ENCODE measurements at regions not wholly inside any gene's neighbourhood (a gene's known extent, or its start where the extent isn't known, plus 50 kb on each side); places are given as distances from the start of the nearest gene placed in this dataset.
"Not testable (repeated sequence)": the region's sequence is repeated elsewhere in the genome, so short reads cannot be mapped to it uniquely, and the experiment has no call there.

- FAIRE-seq = no peak
These were observed 1252.9 kb upstream of the TMEM132C start for GRCh38 chr12:127014079-127014478.

- no peak for FAIRE-seq
These were observed 1242.2 kb upstream of the TMEM132C start for GRCh38 chr12:127024791-127025190.

DNA sequence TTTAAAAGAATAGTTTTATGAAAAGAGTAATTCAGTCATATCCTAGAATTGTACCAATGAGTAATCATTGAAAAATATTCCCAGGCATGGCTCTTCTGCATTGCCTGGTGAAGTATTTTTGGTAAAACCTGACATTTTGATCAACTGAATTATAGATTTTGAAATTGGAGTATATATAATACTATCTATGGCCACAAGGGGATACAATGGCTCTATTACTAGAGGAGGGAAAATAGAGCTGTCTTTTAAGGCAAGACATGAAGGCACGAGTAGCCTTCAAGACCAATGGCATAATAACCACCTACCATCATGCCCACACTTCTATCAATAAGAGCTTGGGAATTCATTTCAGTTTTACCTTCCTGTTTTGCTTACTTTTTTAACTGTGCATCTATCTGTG, 1241.4 kb upstream of the TMEM132C start:
- FAIRE-seq = no peak

GRCh38 chr12:127035011-127035879, 1231.7 kb upstream of the TMEM132C start:
- FAIRE-seq = no peak

GRCh38 chr12:127038152-127038551, 1228.8 kb upstream of the TMEM132C start:
- no peak for FAIRE-seq

DNA sequence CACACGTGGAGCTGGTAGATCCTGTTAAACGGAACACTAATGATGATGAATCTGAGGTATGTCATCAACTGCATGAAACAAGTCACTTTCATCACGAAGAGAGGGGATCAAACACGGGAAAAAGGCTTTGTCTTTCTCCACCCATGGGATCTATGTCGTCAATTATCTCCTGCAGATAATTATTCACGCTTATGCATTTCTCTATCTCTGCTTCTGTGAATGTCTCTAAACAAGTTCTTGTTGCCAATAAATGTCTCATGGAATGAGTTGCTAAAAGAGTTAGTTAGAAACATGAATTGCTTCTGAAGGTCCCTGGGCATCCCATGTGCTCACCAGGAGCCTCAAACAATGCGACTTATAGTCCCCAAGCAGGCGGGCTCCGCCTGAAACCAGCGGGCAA, 1228.2 kb upstream of the TMEM132C start:
- FAIRE-seq = no peak

DNA sequence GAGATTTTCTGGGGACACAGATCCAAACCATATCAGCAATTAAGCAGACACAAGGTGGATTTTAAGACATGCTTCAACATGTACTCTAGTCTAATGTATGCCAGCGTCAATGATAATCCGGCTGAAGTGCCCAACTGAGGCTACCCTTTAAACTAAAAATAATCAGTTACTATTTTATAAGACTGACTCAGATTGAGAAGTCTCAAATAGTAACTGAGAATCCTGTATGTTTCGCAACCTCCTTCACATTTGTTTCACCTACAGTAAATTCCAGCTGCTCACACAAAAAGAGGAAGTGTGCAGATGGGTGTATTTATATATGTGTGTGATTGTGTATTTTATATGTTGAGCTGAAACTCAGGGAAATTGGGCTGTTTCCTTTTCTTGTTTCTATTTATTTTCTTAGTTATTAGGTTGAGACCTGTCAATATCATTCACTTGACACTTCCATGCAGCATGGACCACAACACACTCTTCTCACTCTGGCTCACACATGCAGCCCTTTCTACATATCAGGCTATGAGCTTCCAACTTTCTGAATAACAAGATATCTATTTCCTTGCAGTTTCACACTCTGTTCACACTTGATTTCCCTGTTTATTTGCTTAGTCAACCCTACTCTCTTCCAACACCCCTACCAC, 1224.9 kb upstream of the TMEM132C start:
- no peak for FAIRE-seq

DNA sequence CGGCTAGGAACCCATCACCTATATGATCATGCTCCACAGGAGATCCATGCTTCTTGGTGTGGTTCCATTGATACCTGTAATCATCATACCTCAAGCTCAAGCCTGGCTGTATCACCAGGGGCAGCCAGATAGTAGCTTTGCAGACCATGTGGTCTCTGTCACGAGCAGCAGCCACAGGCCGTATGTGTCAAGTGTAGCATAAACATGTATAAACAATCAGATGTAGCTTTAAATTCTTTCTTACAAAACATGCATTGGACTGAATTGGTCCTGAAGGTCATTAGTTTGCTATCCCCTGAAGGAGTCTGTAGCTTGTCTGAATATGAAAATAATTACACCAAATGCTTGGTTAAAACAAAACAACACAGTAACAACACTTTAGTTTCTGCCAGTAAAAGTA, 1223.2 kb upstream of the TMEM132C start:
- no peak for FAIRE-seq

DNA sequence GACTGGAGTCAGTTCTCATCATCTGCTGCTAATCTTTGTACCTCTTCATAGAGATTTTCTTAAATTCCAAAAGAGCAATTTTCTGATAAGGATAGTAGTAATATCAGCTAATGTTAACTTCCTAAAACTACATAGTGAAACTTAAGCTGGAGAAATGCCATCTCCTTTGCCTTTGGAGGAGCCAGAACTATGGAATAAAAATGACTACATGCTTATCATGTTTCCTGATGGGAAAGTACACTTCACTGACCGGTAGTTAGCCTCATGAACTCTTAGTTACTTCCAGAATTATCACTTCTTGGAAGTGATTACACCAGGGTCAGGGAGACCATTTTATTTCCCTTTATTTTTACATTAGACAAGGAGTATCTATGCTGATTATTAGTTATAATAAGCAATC, 1222.1 kb upstream of the TMEM132C start:
- no peak for FAIRE-seq

DNA sequence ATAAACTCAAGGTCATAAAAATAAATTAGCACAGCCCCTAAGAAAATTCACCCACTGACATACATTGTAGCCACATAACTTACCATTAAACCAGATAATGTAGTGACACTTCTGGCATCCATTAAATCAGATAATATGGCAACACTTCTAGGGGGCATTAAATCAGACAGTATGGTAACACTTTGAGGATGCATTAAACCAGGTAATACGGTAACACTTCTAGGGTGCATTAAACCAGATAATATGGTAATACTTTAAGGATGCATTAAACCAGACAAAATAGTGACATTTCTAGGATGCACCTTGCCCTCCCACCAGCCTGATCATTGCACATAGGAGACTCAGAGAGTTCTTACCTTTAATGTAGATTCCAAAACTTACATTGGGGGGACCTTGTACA, 1220.5 kb upstream of the TMEM132C start:
- no peak for FAIRE-seq

DNA sequence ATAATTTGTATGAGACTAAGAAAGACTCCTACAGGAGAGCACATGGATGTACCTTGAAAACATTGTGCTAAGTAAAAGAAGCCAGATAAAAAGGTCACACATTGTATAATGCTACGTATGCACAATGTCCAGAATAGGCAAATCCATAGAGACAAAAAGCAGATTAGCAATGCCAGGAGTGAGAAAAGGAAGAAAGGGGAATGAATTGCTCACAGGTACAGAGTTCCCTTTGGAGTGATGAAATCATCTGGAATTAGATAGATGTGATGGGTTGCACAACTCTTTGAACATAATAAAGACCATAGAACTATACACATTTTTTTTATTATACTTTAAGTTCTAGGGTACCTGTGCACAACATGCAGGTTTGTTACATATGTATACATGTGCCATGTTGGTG, 1218.9 kb upstream of the TMEM132C start:
- FAIRE-seq = no peak

GRCh38 chr12:127048525-127048924, 1218.4 kb upstream of the TMEM132C start:
- FAIRE-seq = not testable (repeated sequence)

DNA sequence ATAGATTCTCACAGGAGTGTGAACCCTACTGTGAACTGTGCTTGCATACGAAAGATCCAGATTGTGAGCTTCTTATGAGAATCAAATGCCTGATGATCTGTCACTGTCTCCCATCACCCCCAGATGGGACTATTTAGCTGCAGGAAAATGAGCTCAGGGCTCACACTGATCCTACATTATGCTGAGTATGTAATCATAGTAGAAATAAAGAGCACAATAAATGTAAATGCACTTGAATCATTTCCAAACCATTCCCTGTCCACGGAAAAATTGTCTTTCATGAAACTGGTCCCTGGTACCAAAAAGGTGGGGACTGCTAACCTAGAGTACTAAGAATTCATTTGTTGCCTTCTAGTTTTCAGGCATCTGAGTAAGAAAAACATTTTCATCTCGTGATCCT, 1215.8 kb upstream of the TMEM132C start:
- no peak for FAIRE-seq

- no peak for FAIRE-seq
These were observed 1214.3 kb upstream of the TMEM132C start for GRCh38 chr12:127052511-127053232.

DNA sequence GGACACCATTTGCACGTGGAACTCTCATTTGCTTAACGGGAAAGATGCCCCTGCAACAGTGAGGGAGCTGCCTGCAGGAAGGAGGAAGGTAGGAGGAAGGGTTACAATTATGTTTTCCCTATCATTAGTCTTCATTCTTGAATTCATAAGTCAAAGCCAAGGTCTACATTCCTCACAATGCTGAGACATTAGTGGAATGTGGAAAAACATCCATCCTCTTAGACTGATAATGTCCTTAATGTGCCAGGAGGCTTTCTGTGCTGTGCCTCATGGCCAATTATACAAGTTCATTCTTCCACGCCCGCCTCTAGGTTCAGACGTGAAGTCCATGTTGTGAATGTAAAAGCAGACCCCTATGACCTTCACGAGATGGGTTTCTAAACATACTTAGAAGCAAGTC, 1212.4 kb upstream of the TMEM132C start:
- no peak for FAIRE-seq

DNA sequence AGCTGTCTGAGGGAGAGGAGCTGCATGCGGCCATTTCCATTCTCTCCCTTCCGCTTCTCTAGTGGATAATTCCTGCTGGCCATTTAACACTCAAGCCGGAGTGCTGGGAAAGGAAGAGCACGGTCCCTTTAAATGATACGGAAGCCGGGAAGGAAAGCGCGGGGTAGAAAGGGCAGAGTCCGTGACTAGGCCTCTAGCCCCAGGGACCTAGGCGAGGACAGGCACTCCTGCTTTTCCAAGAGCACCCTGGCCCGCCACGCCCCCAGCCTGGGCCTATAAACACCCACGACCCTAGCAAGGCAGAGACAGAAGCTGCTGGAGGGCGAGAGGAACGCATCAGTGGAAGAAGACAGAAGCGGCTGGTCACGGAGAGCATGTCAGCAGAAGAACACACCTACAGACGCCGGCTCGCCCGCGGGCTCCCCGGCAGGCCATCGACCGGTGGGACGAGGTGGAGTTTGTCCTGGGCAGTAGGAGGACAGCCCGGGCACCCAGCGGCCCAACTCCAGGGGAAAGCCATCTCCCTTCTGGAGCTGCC, 1206.6 kb upstream of the TMEM132C start:
- no peak for FAIRE-seq

DNA sequence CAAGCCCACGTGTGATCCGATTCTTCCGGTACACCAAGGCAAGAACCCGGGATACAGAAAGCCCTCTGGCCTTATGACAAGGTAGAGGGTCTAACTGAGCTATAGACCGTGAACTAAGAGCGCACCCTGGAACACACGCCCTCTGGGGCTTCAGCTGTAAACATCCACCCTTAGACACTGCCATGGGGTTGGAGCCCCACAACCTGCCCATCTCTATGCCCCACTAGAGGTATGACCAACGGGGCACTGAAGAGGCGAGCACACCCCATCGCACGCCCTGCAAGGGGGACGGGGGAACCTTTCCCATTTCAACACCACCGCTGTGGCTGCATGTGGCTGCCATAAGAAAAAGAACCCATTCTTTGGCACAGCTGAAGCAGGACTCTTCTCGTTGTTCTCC, 1206.0 kb upstream of the TMEM132C start:
- FAIRE-seq = no peak

DNA sequence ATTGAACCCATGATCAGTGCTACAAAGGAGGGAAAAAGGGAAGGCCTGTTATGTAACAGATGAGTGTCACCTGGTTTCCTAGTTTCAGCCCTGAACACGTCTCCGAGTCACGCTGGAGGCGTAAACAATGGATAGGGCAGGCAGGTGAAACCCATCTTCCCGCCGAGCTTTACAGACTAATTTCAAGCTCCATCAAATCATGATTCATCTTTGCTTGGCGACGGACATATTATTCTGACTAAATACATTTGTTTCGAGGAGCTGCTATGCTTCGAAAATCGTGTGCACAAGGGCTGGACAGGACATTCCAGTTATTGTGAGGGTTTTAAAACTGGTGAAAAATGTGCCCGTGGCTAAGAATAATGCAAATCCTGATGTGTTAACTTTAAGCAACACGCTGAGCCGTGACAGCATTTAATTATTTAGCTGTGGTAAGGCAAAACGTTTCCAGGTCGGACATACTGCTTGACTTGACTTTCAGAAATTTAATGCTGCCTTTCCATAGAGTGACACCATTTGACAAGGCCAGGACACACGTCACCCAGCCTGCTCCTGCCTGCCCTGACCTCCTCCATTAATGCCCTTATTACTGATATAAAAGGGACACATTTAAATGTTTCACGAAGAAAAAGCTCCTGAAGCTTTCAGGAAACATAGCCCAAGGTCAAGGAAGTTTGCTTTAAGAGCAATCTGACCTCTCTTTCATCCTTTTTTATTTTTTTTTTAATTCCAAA, 1203.5 kb upstream of the TMEM132C start:
- FAIRE-seq = peak; percentile 89

GRCh38 chr12:127064207-127064606, 1202.8 kb upstream of the TMEM132C start:
- FAIRE-seq = no peak

DNA sequence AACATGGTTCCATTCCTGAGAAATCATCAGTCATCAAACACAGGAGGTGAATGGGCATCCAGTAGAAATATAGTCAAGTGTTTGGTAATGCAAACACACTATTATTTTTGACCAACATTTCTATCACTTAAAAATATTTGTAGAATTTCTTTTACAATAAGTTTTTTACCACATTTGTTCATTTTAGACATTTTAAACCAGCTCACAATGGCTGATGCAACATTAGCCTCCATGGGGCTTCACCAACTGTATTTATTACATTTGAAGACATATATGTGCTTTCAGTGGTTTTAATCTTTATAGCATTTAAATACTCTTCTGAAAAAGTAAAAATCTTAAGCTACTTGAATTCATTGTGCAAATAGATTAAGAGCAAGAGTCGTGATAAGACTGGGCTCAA, 1201.4 kb upstream of the TMEM132C start:
- FAIRE-seq = no peak

DNA sequence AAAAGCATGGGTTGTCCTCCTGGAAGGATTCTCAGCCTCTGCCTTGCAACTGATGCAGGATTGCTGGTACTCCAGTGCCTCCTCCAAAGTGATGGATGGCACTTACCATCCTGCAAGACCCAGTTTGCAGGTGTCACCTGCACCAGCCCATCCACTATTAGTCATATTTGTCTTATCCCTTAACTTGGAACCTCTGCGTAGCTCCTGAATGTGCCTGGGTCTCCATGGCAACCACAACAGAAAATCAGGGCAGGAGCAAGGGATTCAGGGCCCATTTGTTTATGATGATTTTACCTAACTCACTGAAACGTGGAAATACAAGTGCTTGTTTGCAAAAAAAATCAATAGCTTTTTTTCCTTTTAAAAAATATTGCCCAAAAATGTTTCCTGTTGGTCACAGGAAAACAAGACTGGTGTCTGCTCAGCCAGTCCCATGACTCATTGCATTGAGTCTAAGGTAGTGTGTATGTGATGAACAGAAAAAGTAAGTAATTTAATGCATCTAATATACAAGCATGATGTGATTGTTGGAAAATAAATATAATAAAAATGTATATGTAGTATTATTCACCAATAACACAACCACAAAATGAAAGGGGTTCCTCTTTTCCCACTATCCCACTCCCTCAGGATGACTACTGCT, 1196.3 kb upstream of the TMEM132C start:
- FAIRE-seq = peak; percentile 13

GRCh38 chr12:127074161-127074560, 1192.8 kb upstream of the TMEM132C start:
- peak; percentile 21 for FAIRE-seq
